ENCODE measurements at regions not wholly inside any gene's neighbourhood (a gene's known extent, or its start where the extent isn't known, plus 50 kb on each side); places are given as distances from the start of the nearest gene placed in this dataset.

DNA sequence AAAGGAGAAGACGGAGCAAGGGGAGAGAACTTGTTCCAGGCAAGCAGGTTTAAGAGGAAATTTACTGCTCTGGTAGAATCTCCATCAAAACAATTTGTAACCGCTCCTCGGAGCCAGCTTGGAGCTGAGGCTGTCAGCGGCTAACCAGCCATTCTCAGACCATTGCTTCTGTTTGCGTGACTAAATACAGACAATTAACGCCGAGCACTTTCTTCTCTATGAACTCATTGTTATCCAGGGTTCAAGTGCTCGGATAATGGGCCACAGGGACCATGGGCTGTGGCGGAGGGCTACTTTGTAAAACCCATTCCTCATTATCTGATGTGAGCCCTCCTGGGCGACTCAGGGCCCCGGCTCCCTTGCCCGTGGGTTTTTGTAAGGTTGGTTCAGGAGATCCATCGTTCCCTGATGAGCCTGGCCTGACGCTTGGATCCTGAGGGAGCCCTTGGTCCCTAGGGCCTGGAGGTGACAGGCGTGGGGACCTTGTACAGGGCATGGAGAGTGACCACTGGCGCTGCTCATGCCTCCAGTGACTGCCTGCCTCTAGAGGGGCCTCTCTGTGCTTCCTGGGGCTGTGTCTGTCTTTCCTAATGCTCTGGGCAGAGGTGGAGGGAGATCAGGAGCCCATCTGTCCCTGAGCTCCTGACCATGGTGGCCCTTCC, 61.5 kb upstream of the ZNF536 start:
- H3K4me3 ChIP-seq = no peak overlapping the region
- H3K27me3 ChIP-seq = no peaks in the 10 kb centered on the region
- DNase-seq (ENCODE audit: low spot score in 2 of 2) = no peak
- no peaks in the 10 kb centered on the region for H3K36me3 ChIP-seq
- TF ChIP-seq, protein P1, sequence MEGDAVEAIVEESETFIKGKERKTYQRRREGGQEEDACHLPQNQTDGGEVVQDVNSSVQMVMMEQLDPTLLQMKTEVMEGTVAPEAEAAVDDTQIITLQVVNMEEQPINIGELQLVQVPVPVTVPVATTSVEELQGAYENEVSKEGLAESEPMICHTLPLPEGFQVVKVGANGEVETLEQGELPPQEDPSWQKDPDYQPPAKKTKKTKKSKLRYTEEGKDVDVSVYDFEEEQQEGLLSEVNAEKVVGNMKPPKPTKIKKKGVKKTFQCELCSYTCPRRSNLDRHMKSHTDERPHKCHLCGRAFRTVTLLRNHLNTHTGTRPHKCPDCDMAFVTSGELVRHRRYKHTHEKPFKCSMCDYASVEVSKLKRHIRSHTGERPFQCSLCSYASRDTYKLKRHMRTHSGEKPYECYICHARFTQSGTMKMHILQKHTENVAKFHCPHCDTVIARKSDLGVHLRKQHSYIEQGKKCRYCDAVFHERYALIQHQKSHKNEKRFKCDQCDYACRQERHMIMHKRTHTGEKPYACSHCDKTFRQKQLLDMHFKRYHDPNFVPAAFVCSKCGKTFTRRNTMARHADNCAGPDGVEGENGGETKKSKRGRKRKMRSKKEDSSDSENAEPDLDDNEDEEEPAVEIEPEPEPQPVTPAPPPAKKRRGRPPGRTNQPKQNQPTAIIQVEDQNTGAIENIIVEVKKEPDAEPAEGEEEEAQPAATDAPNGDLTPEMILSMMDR (IDR thresholded peaks at IDR 0.05) = no peak
- H3K4me1 ChIP-seq = no peaks in the 10 kb centered on the region
- H3K27ac ChIP-seq = no peak overlapping the region
- intact Hi-C loops (cut with DNase I) = no loop called here
- no peaks in the 10 kb centered on the region for H3K9me3 ChIP-seq

DNA sequence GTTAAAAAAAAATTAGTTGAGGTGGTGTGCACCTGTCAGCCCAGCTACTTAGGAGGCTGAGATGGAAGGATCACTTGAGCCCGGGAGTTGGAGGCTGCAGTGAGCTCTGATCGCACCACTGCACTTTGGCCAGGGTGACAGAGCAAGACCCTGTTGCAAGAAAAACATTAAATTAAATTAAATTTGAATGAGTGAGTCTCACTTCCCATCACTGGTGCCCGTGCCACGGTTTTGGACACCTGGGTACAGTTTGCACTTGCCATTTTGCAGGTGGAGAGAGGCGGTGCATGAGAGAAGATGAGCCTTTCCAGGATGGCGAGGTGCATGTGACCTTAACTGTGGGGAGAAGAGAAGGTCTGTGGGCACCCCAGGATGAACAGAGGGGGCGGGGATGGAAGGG, 60.3 kb upstream of the ZNF536 start:
- TF ChIP-seq, protein P1 (IDR thresholded peaks at IDR 0.05) = no peak
- Histone ChIP-seq H3K27me3 (no peaks in the 10 kb centered on the region), H3K27ac (no peak overlapping the region), H3K4me1 (no peaks in the 10 kb centered on the region), H3K36me3 (no peaks in the 10 kb centered on the region), H3K4me3 (no peak overlapping the region), H3K9me3 (no peaks in the 10 kb centered on the region)
- intact Hi-C loops (cut with DNase I) = no loop called here
- no peak for DNase-seq (ENCODE audit: low spot score in 2 of 2)

DNA sequence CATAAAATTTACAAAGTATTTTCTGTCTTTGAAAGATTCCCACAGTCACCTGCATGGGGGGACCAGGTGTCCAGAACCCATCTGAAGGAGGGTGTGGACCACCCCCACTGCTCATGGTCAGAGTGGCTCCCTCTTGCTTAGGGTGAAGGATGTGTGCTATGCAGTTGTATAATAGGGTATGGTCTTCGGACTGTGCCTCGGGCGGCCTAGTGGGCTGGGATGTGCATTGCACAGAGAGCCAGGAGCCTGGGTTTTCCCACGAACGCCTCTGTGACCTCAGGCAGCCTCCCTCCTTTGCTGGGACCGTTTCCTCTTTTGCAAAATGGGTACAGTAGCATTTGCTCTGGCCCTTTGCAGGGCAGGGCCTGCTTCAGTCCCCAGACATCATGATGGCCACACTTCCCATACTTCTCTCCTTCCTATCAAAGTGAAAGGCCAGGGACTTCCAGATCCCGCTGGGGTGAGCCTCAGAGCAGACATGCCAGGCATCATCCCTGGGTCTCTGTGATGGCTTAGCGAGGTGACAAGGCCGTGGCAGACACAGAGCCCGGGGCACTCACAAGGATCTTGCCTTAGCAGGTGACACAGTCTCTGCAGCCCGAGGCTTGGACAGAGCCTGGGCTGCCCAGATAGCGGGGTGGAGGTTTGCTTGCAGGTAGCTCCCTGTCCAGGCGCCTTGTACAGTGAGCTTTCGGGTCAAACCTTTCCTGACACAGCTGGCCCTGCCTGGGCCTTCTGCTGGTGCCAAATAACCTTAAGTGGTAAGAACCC, 59.4 kb upstream of the ZNF536 start:
- Histone ChIP-seq H3K9me3 (no peaks in the 10 kb centered on the region), H3K27me3 (no peaks in the 10 kb centered on the region), H3K27ac (no peak overlapping the region), H3K36me3 (no peaks in the 10 kb centered on the region), H3K4me1 (no peaks in the 10 kb centered on the region), H3K4me3 (no peak overlapping the region)
- no peak for DNase-seq (ENCODE audit: low spot score in 2 of 2)
- intact Hi-C loops (cut with DNase I) = no loop called here
- TF ChIP-seq, protein P1 (IDR thresholded peaks at IDR 0.05) = no peak

DNA sequence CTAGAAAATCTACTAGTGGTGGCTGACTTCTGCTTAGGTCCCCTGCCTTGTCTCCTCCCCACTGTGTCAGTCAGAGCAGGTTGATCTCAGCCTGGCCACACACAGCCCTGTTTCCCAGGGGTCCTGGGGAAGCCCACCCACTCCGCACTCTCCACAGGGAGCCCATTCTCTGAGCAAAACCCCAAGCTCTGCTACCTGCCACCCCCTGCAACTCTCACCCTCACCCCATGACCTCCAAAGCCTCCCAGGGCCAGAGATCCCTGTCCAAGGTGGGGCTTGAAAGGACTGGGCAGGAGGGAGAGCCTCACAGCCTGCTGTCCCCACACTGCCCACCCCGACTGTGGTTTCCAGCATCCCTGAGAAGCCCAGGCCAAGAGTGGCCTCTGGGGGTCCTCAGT, 58.8 kb upstream of the ZNF536 start:
- Histone ChIP-seq H3K9me3 (no peaks in the 10 kb centered on the region), H3K36me3 (no peaks in the 10 kb centered on the region), H3K4me3 (no peak overlapping the region), H3K27me3 (no peaks in the 10 kb centered on the region), H3K4me1 (no peaks in the 10 kb centered on the region), H3K27ac (no peak overlapping the region)
- DNase-seq (ENCODE audit: low spot score in 2 of 2) = no peak
- intact Hi-C loops (cut with DNase I) = no loop called here
- TF ChIP-seq, protein P1 (IDR thresholded peaks at IDR 0.05) = no peak

DNA sequence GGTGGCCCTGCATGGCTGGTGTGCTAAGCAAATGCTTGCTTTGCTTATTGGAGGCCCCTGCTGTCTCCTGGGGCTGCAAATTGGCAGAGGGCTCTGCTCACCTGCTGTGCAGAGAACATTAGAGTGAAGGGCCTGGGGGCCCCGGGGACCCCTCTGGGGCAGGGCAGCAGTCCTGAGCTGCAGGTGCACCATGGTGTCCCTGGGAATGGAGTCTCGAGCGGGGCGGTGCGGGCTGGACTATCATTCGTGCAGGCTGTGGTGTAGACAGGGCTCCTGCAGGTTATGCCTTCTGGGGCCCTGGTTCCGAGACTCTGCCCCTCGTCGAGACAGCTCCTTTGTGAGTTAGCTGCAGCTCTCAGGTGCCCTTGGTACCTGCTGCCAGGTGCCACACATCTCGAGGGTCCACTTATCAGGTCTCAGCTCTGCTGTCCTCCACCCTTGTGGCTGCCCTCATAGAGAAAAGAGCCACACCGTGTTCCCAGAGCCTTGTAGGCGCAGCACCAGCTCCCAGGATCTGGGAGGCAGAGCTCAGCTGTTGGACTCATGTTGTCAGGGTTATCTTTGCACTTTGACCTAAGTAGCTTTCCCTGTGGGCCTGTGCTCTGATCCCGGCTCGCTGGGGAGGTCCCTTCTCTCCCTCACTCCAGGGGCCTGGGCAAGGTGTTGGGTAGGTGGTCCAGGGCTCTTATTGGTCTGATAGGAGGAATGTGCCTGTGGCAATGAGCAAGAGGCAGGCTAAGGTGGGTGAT, 58.0 kb upstream of the ZNF536 start:
- DNase-seq (ENCODE audit: low spot score in 2 of 2) = no peak
- intact Hi-C loops (cut with DNase I) = no loop called here
- H3K4me3 ChIP-seq = no peak overlapping the region
- H3K4me1 ChIP-seq = no peaks in the 10 kb centered on the region
- H3K9me3 ChIP-seq = no peaks in the 10 kb centered on the region
- H3K27ac ChIP-seq = no peak overlapping the region
- no peaks in the 10 kb centered on the region for H3K36me3 ChIP-seq
- H3K27me3 ChIP-seq = no peaks in the 10 kb centered on the region
- TF ChIP-seq, protein P1 (IDR thresholded peaks at IDR 0.05) = no peak
